BJ (cell line): ENCODE measurements at regions not wholly inside any gene's neighbourhood (a gene's known extent, or its start where the extent isn't known, plus 50 kb on each side); places are given as distances from the start of the nearest gene placed in this dataset.

ENCODE experiments used
- CTCF ChIA-PET: fragments of 350-600 bp; formaldehyde crosslinking; extraction: SDS; loops from one replicate; lab custom pipeline; 2021; ENCODE audit warnings: antibody characterized with exemption, inconsistent platforms; lab: Yijun Ruan, JAX
- POLR2A ChIA-PET: fragments of 300-600 bp; sonication (Branson Sonifier 250); formaldehyde crosslinking; extraction: SDS; loops from one replicate; lab custom pipeline; 2021; ENCODE audit warnings: antibody characterized with exemption; lab: Charles Lee
- DNase-seq: peaks from one replicate; pipeline ENCODE4 v3.0.0-alpha.2; 2011; ENCODE audit warnings: low read depth
- H3K27me3 ChIP-seq: 2 replicates; pipeline ENCODE4 v1.6.0; 2011; ENCODE audit warnings: low read length; ENCODE audit not compliant: control insufficient read depth, insufficient read depth
- H3K36me3 ChIP-seq: 2 replicates; pipeline ENCODE4 v1.5.1; 2011; ENCODE audit warnings: low read length; ENCODE audit not compliant: control insufficient read depth, insufficient read depth
- H3K4me3 ChIP-seq: 2 replicates; pipeline ENCODE4 v1.5.1; 2011; ENCODE audit warnings: low read depth, mild to moderate bottlenecking, control low read depth, low read length
- CTCF ChIP-seq: IDR thresholded peaks from 2 replicates; pipeline ENCODE4 v1.5.1; 2011; ENCODE audit warnings: low read depth, mild to moderate bottlenecking, control low read depth, inconsistent platforms, low read length, moderate library complexity; ENCODE audit not compliant: insufficient read depth

DNA sequence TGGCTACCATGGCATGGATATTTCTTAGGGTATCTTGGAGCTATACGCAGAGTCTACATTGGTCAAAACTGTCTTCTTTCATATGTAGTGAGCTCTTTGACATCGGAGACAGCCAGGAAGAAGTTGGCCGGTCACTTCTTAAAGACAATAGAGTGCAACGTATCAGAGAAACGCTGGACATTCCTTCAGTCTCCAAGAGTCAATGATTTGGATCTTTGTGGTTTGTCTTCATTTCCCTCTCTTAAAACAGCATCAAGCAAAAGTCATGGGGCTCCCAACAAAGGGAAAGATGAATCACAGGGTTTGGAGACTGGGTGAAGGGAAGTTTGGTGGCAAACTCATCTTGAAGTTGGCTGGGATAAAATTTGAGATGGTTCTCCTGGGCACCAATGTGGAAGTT lies 320.1 kb downstream of the AGTPBP1 start:
- H3K36me3 ChIP-seq = no peaks in the 10 kb centered on the region
- no peak for DNase-seq
- no peak for TF ChIP-seq CTCF
- H3K27me3 ChIP-seq = no peaks in the 10 kb centered on the region
- ChIA-PET POLR2A (no interaction called here), CTCF (interaction anchor here (0.6 to 0.9 kb wide), 2 partner anchors 11 to 996 kb away, joined by 3 read pairs; no protein-coding TSS in a partner anchor)
- H3K4me3 ChIP-seq = no peak overlapping the region

- H3K4me3 ChIP-seq = no peak overlapping the region
- no peaks in the 10 kb centered on the region for H3K27me3 ChIP-seq
- ChIA-PET POLR2A (no interaction called here), CTCF (interaction anchor here (0.9 kb wide), 1 partner anchor 12 kb away, joined by 3 read pairs; no protein-coding TSS in a partner anchor)
- no peaks in the 10 kb centered on the region for H3K36me3 ChIP-seq
- DNase-seq = no peak
- no peak for TF ChIP-seq CTCF
Observed at GRCh38 chr9:85420750-85421149, 321.0 kb downstream of the AGTPBP1 start.

DNA sequence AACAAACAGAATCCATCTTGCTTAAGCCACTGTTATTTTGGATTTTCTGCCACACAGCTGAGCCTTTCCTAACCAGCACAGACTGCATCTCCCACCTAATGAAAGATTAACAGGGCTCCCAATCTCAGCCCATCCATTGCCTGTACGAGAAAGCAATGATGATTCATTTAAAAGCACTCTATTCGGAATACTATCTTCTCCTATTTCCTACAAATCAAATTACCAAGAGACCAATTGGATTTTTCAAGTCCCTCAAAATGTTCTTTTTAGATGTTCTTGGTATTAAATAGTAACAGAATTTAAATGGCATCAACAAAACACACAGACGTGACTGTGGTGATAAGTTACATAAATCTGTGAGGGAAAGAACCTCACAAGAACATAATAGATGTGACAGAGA lies 324.1 kb downstream of the AGTPBP1 start:
- no peak for TF ChIP-seq CTCF
- DNase-seq = no peak
- ChIA-PET CTCF (no interaction called here), POLR2A (no interaction called here)
- no peak overlapping the region for H3K4me3 ChIP-seq
- H3K36me3 ChIP-seq = no peaks in the 10 kb centered on the region
- no peaks in the 10 kb centered on the region for H3K27me3 ChIP-seq

GRCh38 chr9:85416715-85417114 lies 325.0 kb downstream of the AGTPBP1 start:
- POLR2A ChIA-PET = no interaction called here
- Histone ChIP-seq H3K36me3 (no peaks in the 10 kb centered on the region), H3K4me3 (no peak overlapping the region), H3K27me3 (no peaks in the 10 kb centered on the region)
- DNase-seq = no peak
- TF ChIP-seq CTCF = no peak
- CTCF ChIA-PET = interaction anchor here (1.2 kb wide), 1 partner anchor 9 kb away, joined by 5 read pairs; no protein-coding TSS in a partner anchor

DNA sequence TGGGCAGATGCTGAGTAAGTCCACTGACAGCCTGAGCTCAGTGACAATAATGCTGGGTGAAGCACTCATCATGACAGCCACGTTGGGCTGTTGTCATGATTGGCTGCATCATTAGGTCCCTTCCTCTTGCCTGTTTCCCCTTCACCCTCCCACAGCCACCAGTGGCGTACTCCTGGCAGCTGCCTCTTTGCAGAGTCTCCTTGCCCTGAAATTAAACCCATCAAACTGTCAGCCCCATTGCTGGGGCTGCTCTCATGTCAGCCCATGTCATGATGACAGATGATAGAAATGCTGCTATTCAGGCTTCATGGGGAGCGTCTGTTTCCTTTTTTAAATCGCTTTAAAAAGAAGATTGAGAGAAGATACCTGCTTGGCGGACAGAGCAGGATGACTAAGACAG lies 327.4 kb downstream of the AGTPBP1 start:
- Histone ChIP-seq H3K36me3 (no peaks in the 10 kb centered on the region), H3K4me3 (no peak overlapping the region), H3K27me3 (no peaks in the 10 kb centered on the region)
- POLR2A ChIA-PET = no interaction called here
- TF ChIP-seq CTCF = no peak
- CTCF ChIA-PET = no interaction called here
- no peak for DNase-seq
